Cardiac muscle cell (in vitro differentiated cells and primary cell): ENCODE measurements at regions not wholly inside any gene's neighbourhood (a gene's known extent, or its start where the extent isn't known, plus 50 kb on each side); places are given as distances from the start of the nearest gene placed in this dataset.

Experiments
- DNase-seq, 2 donors: peaks; one replicate each; pipeline versions ENCODE4 v3.0.0 to v3.0.0-alpha.2; 2010 to 2017; ENCODE audit warnings: low read depth in 1 of 2, low spot score in 1 of 2
- H3K27ac ChIP-seq: fragments of 200-600 bp; sonication (generic); 2 replicates; pipeline ENCODE4 v1.5.1; 2016
- H3K27me3 ChIP-seq: fragments of 200-600 bp; sonication (generic); 2 replicates; pipeline ENCODE4 v1.6.0; 2016; ENCODE audit warnings: control low read depth
- H3K36me3 ChIP-seq: fragments of 200-600 bp; sonication (generic); 2 replicates; pipeline ENCODE4 v1.5.1; 2016; ENCODE audit warnings: control low read depth
- H3K4me1 ChIP-seq: fragments of 200-600 bp; sonication (generic); 2 replicates; pipeline ENCODE4 v1.8.1; 2017; ENCODE audit warnings: low read depth, mild to moderate bottlenecking, mixed run types
- H3K4me3 ChIP-seq: fragments of 200-600 bp; sonication (generic); 2 replicates; pipeline ENCODE4 v1.5.1; 2016; ENCODE audit warnings: mild to moderate bottlenecking
- H3K9me3 ChIP-seq: fragments of 200-600 bp; sonication (generic); 2 replicates; pipeline ENCODE4 v1.5.1; 2017; ENCODE audit warnings: low read depth, mild to moderate bottlenecking, control low read depth
- TF ChIP-seq, protein P1 (sequence below): IDR thresholded peaks from 2 replicates; pipeline ENCODE4 v1.5.1; 2012; ENCODE audit warnings: low read depth, mild to moderate bottlenecking, low read length

- no peaks in the 10 kb centered on the region for H3K36me3 ChIP-seq
- H3K27ac ChIP-seq = no peak overlapping the region
- peaks cover 19% of the 10 kb centered on the region for H3K4me1 ChIP-seq
- H3K4me3 ChIP-seq = no peak overlapping the region
- H3K27me3 ChIP-seq = no peaks in the 10 kb centered on the region
- no peaks in the 10 kb centered on the region for H3K9me3 ChIP-seq
- TF ChIP-seq, protein P1, sequence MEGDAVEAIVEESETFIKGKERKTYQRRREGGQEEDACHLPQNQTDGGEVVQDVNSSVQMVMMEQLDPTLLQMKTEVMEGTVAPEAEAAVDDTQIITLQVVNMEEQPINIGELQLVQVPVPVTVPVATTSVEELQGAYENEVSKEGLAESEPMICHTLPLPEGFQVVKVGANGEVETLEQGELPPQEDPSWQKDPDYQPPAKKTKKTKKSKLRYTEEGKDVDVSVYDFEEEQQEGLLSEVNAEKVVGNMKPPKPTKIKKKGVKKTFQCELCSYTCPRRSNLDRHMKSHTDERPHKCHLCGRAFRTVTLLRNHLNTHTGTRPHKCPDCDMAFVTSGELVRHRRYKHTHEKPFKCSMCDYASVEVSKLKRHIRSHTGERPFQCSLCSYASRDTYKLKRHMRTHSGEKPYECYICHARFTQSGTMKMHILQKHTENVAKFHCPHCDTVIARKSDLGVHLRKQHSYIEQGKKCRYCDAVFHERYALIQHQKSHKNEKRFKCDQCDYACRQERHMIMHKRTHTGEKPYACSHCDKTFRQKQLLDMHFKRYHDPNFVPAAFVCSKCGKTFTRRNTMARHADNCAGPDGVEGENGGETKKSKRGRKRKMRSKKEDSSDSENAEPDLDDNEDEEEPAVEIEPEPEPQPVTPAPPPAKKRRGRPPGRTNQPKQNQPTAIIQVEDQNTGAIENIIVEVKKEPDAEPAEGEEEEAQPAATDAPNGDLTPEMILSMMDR = no peak
- DNase-seq = no peak
Observed at GRCh38 chr10:85235258-85235657, 906.9 kb downstream of the CCSER2 start.

DNA sequence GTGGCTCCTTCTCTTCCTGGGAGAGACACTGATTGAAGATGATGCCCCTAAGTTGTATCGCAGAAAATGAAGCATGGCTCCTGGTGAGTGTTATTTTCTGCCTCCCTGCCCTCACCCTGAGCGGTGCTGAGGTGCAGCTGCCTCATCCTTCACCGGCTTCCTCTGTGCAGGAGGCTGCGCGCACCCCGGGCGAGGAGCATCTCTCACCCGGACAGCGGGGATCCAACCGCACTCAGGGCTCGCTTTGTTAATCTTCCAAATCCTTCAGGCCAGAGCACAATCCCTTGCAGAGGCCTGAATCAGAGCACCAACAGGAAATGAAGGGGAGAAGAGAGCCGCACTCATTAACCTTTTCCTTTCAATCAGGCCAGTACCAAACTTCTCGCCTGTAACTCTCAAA is 910.3 kb downstream of the CCSER2 start:
- Histone ChIP-seq H3K4me1 (peaks cover 4% of the 10 kb centered on the region), H3K4me3 (no peak overlapping the region), H3K27me3 (no peaks in the 10 kb centered on the region), H3K36me3 (no peaks in the 10 kb centered on the region), H3K27ac (no peak overlapping the region), H3K9me3 (no peaks in the 10 kb centered on the region)
- TF ChIP-seq, protein P1 = no peak
- no peak for DNase-seq

DNA sequence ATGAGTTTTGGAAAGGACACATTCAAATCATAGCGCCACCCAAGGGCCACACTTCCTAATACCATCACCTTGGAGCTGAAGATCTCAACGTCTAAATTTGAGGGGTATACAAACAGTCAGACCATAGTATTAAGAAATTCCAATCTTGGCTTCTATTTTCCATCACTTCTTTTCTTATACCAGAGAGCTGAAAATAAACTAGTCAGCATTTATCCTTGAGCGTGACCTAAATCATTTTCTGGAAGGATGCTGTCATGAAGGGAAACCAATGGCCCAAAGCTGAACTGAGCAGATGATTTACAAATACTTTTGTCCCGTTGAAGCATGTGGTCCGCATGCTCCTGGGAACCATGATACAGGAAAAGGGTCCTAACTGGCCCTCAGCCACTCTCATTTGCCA is 921.9 kb downstream of the CCSER2 start:
- TF ChIP-seq, protein P1 = no peak
- no peaks in the 10 kb centered on the region for H3K27me3 ChIP-seq

GRCh38 chr10:85256481-85256880 is 928.1 kb downstream of the CCSER2 start:
- Histone ChIP-seq H3K27me3 (no peaks in the 10 kb centered on the region), H3K36me3 (no peaks in the 10 kb centered on the region), H3K4me1 (peaks cover 14% of the 10 kb centered on the region), H3K27ac (no peak overlapping the region), H3K4me3 (no peak overlapping the region), H3K9me3 (no peaks in the 10 kb centered on the region)
- DNase-seq = no peak
- TF ChIP-seq, protein P1 = no peak

More for the DNA sequence above, 921.9 kb downstream of the CCSER2 start:
- Histone ChIP-seq H3K27ac (no peak overlapping the region), H3K9me3 (no peaks in the 10 kb centered on the region), H3K4me3 (no peak overlapping the region), H3K4me1 (no peaks in the 10 kb centered on the region), H3K36me3 (no peaks in the 10 kb centered on the region)
- DNase-seq = no peak

DNA sequence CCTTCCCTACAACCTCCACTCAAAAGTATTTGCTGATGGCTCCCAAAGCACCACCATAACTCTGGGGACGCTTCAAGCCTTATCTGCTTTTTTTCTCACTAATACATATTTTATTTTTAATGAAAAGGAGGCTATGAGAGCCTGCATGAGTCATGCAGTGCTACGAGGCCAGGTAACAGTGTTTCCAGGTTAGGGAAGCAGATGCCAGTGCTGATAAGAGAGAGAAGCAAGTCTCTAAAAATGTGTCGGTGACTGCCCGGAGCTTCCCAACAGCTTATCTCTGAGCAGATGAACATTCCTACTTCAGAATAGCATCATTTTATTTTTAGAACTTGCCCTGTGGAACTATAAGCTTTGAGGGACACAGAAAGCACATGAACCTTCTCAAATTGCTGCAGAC is 931.5 kb downstream of the CCSER2 start:
- TF ChIP-seq, protein P1 = no peak
- Histone ChIP-seq H3K4me3 (no peak overlapping the region), H3K4me1 (peaks cover 14% of the 10 kb centered on the region), H3K36me3 (no peaks in the 10 kb centered on the region), H3K9me3 (no peaks in the 10 kb centered on the region), H3K27ac (no peak overlapping the region), H3K27me3 (no peaks in the 10 kb centered on the region)
- DNase-seq = no peak

DNA sequence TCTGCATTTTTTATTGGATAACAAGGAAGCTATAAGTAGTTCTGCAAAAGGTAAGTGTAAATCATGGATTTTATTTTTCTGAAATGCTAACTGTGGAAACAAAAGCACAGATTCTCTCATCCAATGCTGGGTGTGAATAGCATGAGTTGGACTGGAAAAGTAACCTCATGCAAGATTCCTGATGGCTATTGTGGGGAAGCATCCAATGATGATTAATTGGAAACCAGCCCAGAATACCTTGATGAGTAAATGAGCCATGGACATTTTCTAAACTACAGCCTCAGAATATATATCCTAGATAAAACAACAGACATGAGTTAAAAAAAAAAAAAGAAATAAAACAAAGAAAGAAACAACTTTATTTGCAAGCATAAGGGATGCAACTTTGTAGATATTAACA is 934.6 kb downstream of the CCSER2 start:
- DNase-seq = no peak
- Histone ChIP-seq H3K27me3 (no peaks in the 10 kb centered on the region), H3K4me3 (no peak overlapping the region), H3K36me3 (no peaks in the 10 kb centered on the region), H3K9me3 (no peaks in the 10 kb centered on the region), H3K4me1 (peaks cover 7% of the 10 kb centered on the region), H3K27ac (no peak overlapping the region)
- TF ChIP-seq, protein P1 = no peak
